ENCODE measurements at regions not wholly inside any gene's neighbourhood (a gene's known extent, or its start where the extent isn't known, plus 50 kb on each side); places are given as distances from the start of the nearest gene placed in this dataset.

GRCh38 chr22:34966980-34967565, 98.9 kb upstream of the ISX start:
- TF ChIP-seq EZH2phosphoT487 (IDR thresholded peaks at IDR 0.05; ENCODE audit: insufficient read depth, low read depth) (no peak), EZH2 (IDR thresholded peaks at IDR 0.05; ENCODE audit: insufficient read depth, poor library complexity, severe bottlenecking) (no peak)

Measured in GM23248 (cell line).